Mesenchymal stem cell (in vitro differentiated cells and primary cell): ENCODE measurements at regions not wholly inside any gene's neighbourhood (a gene's known extent, or its start where the extent isn't known, plus 50 kb on each side); places are given as distances from the start of the nearest gene placed in this dataset.

Source experiments
- DNase-seq: peaks from one replicate; pipeline ENCODE4 v3.0.0-alpha.2; 2013
- H2AFZ ChIP-seq: one replicate; pipeline ENCODE4 v1.6.1; 2013; ENCODE audit warnings: low read depth, mild to moderate bottlenecking, control low read depth, inconsistent platforms, low read length, moderate library complexity
- H2AK5ac ChIP-seq: 2 replicates; pipeline ENCODE4 v1.6.1; 2013; ENCODE audit warnings: low read length, moderate library complexity, mild to moderate bottlenecking, inconsistent platforms; ENCODE audit not compliant: severe bottlenecking
- H2BK120ac ChIP-seq: one replicate; pipeline ENCODE4 v1.6.1; 2013; ENCODE audit warnings: low read depth, mild to moderate bottlenecking, inconsistent platforms, low read length, moderate library complexity
- H2BK12ac ChIP-seq, 2 experiments: one replicate each; pipeline ENCODE4 v1.6.1; 2013; ENCODE audit warnings: inconsistent platforms in 2 of 2, low read length in 2 of 2, mild to moderate bottlenecking in 2 of 2, moderate library complexity in 2 of 2, control low read depth in 1 of 2
- H2BK15ac ChIP-seq: one replicate; pipeline ENCODE4 v1.6.1; 2013; ENCODE audit warnings: mild to moderate bottlenecking, low read depth, inconsistent platforms; ENCODE audit not compliant: poor library complexity, severe bottlenecking
- H2BK5ac ChIP-seq: 2 replicates; pipeline ENCODE4 v1.6.1; 2013; ENCODE audit warnings: low read depth, mild to moderate bottlenecking, low read length, control low read depth, inconsistent platforms; ENCODE audit not compliant: poor library complexity, severe bottlenecking
- H3K14ac ChIP-seq, 2 experiments: one replicate each; pipeline ENCODE4 v1.6.1; 2013; ENCODE audit warnings: inconsistent platforms in 2 of 2, low read length in 2 of 2, control low read depth in 1 of 2, mild to moderate bottlenecking in 1 of 2, moderate library complexity in 1 of 2
- H3K18ac ChIP-seq, 2 experiments: one replicate each; pipeline ENCODE4 v1.6.1; 2013; ENCODE audit warnings: inconsistent platforms in 2 of 2, low read length in 2 of 2, control low read depth in 1 of 2, low read depth in 1 of 2, mild to moderate bottlenecking in 1 of 2
- H3K23ac ChIP-seq, 2 experiments: one replicate each; pipeline ENCODE4 v1.6.1; 2013; ENCODE audit warnings: inconsistent platforms in 2 of 2, low read length in 2 of 2, mild to moderate bottlenecking in 2 of 2, moderate library complexity in 2 of 2, control low read depth in 1 of 2
- H3K27ac ChIP-seq: 2 replicates; pipeline ENCODE4 v1.5.1; 2013; ENCODE audit warnings: mild to moderate bottlenecking, moderate library complexity, low read length, control low read depth, inconsistent platforms; ENCODE audit not compliant: poor library complexity, severe bottlenecking
- H3K27me3 ChIP-seq, 2 experiments: 2 replicates each; pipeline versions ENCODE4 v1.6.1 to v1.7.0; 2013; ENCODE audit warnings: low read length in 2 of 2, mild to moderate bottlenecking in 2 of 2, moderate library complexity in 2 of 2, control low read depth in 1 of 2, inconsistent platforms in 1 of 2; ENCODE audit not compliant: control insufficient read depth in 1 of 2, insufficient read depth in 1 of 2
- H3K36me3 ChIP-seq, 2 experiments: 2 replicates each; pipeline versions ENCODE4 v1.6.1 to v1.7.0; 2013; ENCODE audit warnings: low read length in 2 of 2, control low read depth in 1 of 2, inconsistent platforms in 1 of 2, low read depth in 1 of 2, mild to moderate bottlenecking in 1 of 2; ENCODE audit not compliant: insufficient read depth in 2 of 2, control insufficient read depth in 1 of 2
- H3K4ac ChIP-seq, 2 experiments: one replicate each; pipeline ENCODE4 v1.6.1; 2013; ENCODE audit warnings: inconsistent platforms in 2 of 2, low read length in 2 of 2, mild to moderate bottlenecking in 2 of 2, moderate library complexity in 2 of 2, control low read depth in 1 of 2, low read depth in 1 of 2
- H3K4me1 ChIP-seq: 2 replicates; pipeline ENCODE4 v1.6.1; 2013; ENCODE audit warnings: low read depth, low read length, control low read depth; ENCODE audit not compliant: control insufficient read depth, insufficient read depth
- H3K4me2 ChIP-seq: 2 replicates; pipeline ENCODE4 v1.6.1; 2013; ENCODE audit warnings: low read length, mild to moderate bottlenecking, inconsistent platforms; ENCODE audit not compliant: poor library complexity, severe bottlenecking
- H3K4me3 ChIP-seq, 2 experiments: 2 replicates each; pipeline versions ENCODE4 v1.5.1 to v1.7.0; 2013; ENCODE audit warnings: low read length in 2 of 2, mild to moderate bottlenecking in 2 of 2, control low read depth in 1 of 2, low read depth in 1 of 2; ENCODE audit not compliant: insufficient read depth in 1 of 2
- H3K79me1 ChIP-seq: replicated peaks from 2 replicates; pipeline ENCODE4 v1.6.1; 2013; ENCODE audit warnings: mild to moderate bottlenecking, control low read depth, low read length, inconsistent platforms; ENCODE audit not compliant: poor library complexity, severe bottlenecking
- H3K9ac ChIP-seq: 2 replicates; pipeline ENCODE4 v1.7.0; 2013; ENCODE audit warnings: mild to moderate bottlenecking, low read length, moderate library complexity
- H3K9me3 ChIP-seq: 2 replicates; pipeline ENCODE4 v1.7.0; 2013; ENCODE audit warnings: mild to moderate bottlenecking, low read length; ENCODE audit not compliant: control insufficient read depth
- H4K8ac ChIP-seq: one replicate; pipeline ENCODE4 v1.6.1; 2013; ENCODE audit warnings: inconsistent platforms, mild to moderate bottlenecking, low read length, moderate library complexity
- H4K91ac ChIP-seq: one replicate; pipeline ENCODE4 v1.6.1; 2013; ENCODE audit warnings: mild to moderate bottlenecking, low read length, inconsistent platforms
- WGBS: methylation state at CpG from one replicate; pipeline ENCODE4 v1.1.7; 2013; ENCODE audit warnings: mixed read lengths; 5-methylcytosine and 5-hydroxymethylcytosine counted together

- no peaks in the 10 kb centered on the region for H3K79me1 ChIP-seq
- H3K27me3 ChIP-seq: no peaks in the 10 kb centered on the region
- WGBS: 50% methylated on average over 3 of the region's 3 CpGs
Measured at GRCh38 chr6:91590191-91590590, 1003.3 kb upstream of the MAP3K7 start.

GRCh38 chr6:91580635-91581034, 993.8 kb upstream of the MAP3K7 start:
- no peaks in the 10 kb centered on the region for H3K79me1 ChIP-seq
- no peak overlapping the region for H4K91ac ChIP-seq
- no peaks in the 10 kb centered on the region for H3K36me3 ChIP-seq
- no peaks in the 10 kb centered on the region for H3K4me1 ChIP-seq
- no peak overlapping the region for H2BK12ac ChIP-seq
- H2BK120ac ChIP-seq: no peak overlapping the region
- no peak overlapping the region for H3K23ac ChIP-seq
- H3K27ac ChIP-seq: no peak overlapping the region
- no peak for DNase-seq
- no peak overlapping the region for H2AK5ac ChIP-seq
- H3K27me3 ChIP-seq: no peaks in the 10 kb centered on the region
- no peaks in the 10 kb centered on the region for H3K9me3 ChIP-seq
- H3K4me3 ChIP-seq: no peak overlapping the region
- H3K18ac ChIP-seq: no peak overlapping the region
- H2BK5ac ChIP-seq: peak overlapping the region; percentile 12
- H3K9ac ChIP-seq: no peak overlapping the region
- no peak overlapping the region for H2BK15ac ChIP-seq
- no peak overlapping the region for H3K4me2 ChIP-seq
- no peak overlapping the region for H3K4ac ChIP-seq
- no peak overlapping the region for H3K14ac ChIP-seq
- no peak overlapping the region for H2AFZ ChIP-seq
- no peak overlapping the region for H4K8ac ChIP-seq

More at GRCh38 chr6:91590191-91590590, 1003.3 kb upstream of the MAP3K7 start:
- Histone ChIP-seq H4K8ac (no peak overlapping the region), H2BK12ac (no peak overlapping the region), H3K36me3 (no peaks in the 10 kb centered on the region), H2AFZ (no peak overlapping the region), H3K9ac (no peak overlapping the region), H3K4ac (no peak overlapping the region), H3K14ac (peak overlapping the region in 1 of 2 experiments; percentile 44), H3K18ac (no peak overlapping the region), H4K91ac (no peak overlapping the region), H3K9me3 (peaks cover 2% of the 10 kb centered on the region), H3K4me2 (no peak overlapping the region), H3K23ac (no peak overlapping the region), H2BK15ac (no peak overlapping the region), H2BK120ac (no peak overlapping the region), H2BK5ac (no peak overlapping the region), H3K4me1 (no peaks in the 10 kb centered on the region), H3K27ac (no peak overlapping the region), H2AK5ac (no peak overlapping the region), H3K4me3 (no peak overlapping the region)
- no peak for DNase-seq

GRCh38 chr6:91575032-91575431, 988.2 kb upstream of the MAP3K7 start:
- peak; percentile 32 for DNase-seq
- Histone ChIP-seq H3K9ac (no peak overlapping the region), H3K4ac (no peak overlapping the region), H3K27ac (no peak overlapping the region), H2BK12ac (no peak overlapping the region), H3K79me1 (no peaks in the 10 kb centered on the region), H2BK5ac (no peak overlapping the region), H3K18ac (no peak overlapping the region), H2BK15ac (no peak overlapping the region), H3K4me3 (no peak overlapping the region), H3K4me2 (no peak overlapping the region), H2BK120ac (no peak overlapping the region), H4K91ac (no peak overlapping the region), H3K14ac (no peak overlapping the region), H4K8ac (no peak overlapping the region), H3K4me1 (no peaks in the 10 kb centered on the region), H3K27me3 (no peaks in the 10 kb centered on the region), H3K23ac (no peak overlapping the region), H2AK5ac (no peak overlapping the region), H3K36me3 (no peaks in the 10 kb centered on the region), H3K9me3 (no peaks in the 10 kb centered on the region), H2AFZ (no peak overlapping the region)
- no CpG with 5 or more reads among the region's 1 CpG for whole genome bisulfite sequencing

DNA sequence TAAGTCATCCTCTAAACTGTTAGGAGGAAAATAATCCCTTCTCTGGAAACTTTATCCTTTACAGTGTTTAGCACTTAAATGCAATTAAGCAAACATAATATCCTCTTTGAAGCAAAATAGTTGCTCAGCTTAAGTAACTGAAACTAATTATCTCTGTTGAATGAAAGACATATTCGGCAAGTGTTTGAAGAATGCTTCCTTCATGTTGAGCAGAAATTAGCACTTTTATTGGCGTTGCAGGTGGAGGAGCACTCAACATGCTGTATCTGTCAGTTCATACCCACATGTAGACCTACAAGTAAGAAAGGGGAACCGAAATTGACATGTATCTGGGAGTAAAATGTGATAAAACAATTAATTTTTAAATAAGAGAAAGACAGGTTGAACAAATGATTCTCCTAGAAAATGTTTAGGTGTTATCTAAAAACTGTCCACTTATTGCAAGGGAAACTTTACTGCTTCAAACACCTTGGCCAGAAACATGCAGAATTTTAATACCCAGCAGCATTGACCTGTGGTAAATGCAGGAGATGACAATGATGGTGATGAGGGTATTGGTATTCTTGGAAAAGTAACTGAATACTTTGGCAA, 987.0 kb upstream of the MAP3K7 start:
- WGBS: 100% methylated on average over 2 of the region's 3 CpGs
- Histone ChIP-seq H3K4me1 (no peaks in the 10 kb centered on the region), H3K4me3 (no peak overlapping the region), H3K14ac (no peak overlapping the region), H2BK5ac (no peak overlapping the region), H2BK120ac (no peak overlapping the region), H3K9ac (no peak overlapping the region), H3K79me1 (no peaks in the 10 kb centered on the region), H3K4ac (no peak overlapping the region), H3K18ac (no peak overlapping the region), H2BK12ac (no peak overlapping the region), H3K36me3 (no peaks in the 10 kb centered on the region), H2AFZ (no peak overlapping the region), H2BK15ac (no peak overlapping the region), H3K9me3 (no peaks in the 10 kb centered on the region), H3K4me2 (no peak overlapping the region), H4K8ac (no peak overlapping the region), H4K91ac (no peak overlapping the region), H3K27ac (no peak overlapping the region), H3K27me3 (no peaks in the 10 kb centered on the region), H3K23ac (no peak overlapping the region), H2AK5ac (no peak overlapping the region)
- DNase-seq: no peak
